Pancreas (tissue), 10 donors: ENCODE measurements at regions not wholly inside any gene's neighbourhood (a gene's known extent, or its start where the extent isn't known, plus 50 kb on each side); places are given as distances from the start of the nearest gene placed in this dataset.

Source experiments
- ATAC-seq, 4 donors: fragments of 200-7000 bp; cut with Tn5 transposase; one replicate each; pipeline versions ENCODE4 v1.8.0 to v1.9.1; 2020; ENCODE audit warnings: mild to moderate bottlenecking in 4 of 4, moderate library complexity in 4 of 4
- DNase-seq, 6 donors: peaks; one replicate each; pipeline ENCODE4 v3.0.0-alpha.2; 2020
- FAIRE-seq: peaks from 2 replicates; lab custom pipeline; 2012; peaks lifted over from hg19 to GRCh38; lab: Jason Lieb, UNC
- H3K27ac ChIP-seq, 4 donors: fragments of 200-600 bp; sonication (generic); 1 replicate in 3 of 4; 2 replicates in 1 of 4; pipeline versions ENCODE4 v1.5.0 to v1.8.0; 2020
- H3K27me3 ChIP-seq, 4 donors: fragments of 200-600 bp; one replicate each; pipeline ENCODE4 v1.8.0; 2021
- H3K36me3 ChIP-seq, 3 donors: fragments of 200-600 bp; sonication (generic) in 1 of 3; one replicate each; pipeline versions ENCODE4 v1.5.0 to v1.8.0; 2020 to 2021
- H3K4me1 ChIP-seq, 3 donors: fragments of 200-600 bp; one replicate each; pipeline ENCODE4 v1.8.0; 2021
- H3K4me3 ChIP-seq, 4 donors: fragments of 200-600 bp; sonication (generic) in 2 of 4; one replicate each; pipeline versions ENCODE4 v1.5.0 to v1.8.0; 2020 to 2021
- H3K9me3 ChIP-seq, 4 donors: fragments of 200-600 bp; one replicate each; pipeline ENCODE4 v1.8.0; 2021
- CTCF ChIP-seq, 4 donors: fragments of 200-600 bp; sonication (generic) in 3 of 4; IDR thresholded peaks; one replicate each; pipeline versions ENCODE4 v1.5.0 to v1.8.0; 2021; ENCODE audit warnings: antibody characterized with exemption in 4 of 4
- WGBS, 2 donors: extraction: QIAGEN DNeasy Blood & Tissue Kit; methylation state at CpG; one replicate each; pipeline ENCODE4 v1.1.7; 2013; 5-methylcytosine and 5-hydroxymethylcytosine counted together
- intact Hi-C, 3 donors: fragments of 100-400 bp; cut with DNase I; formaldehyde crosslinking; loops; one replicate each; pipeline versions ENCODE4 v1.11.1 to v1.14.2; 2022
- donor health status: healthy with polysubstance abuse.
- donor health status: DM: no; HTN: no; CAD: no; lungs with moderate emphysema.
- donor health status: DM: no; HTN: no; CAD: no.
- donor health status: control.
- donor health status: control.
- donor health status: Bipolar disorder and iron deficiency.
- donor health status: DM: yes; HTN: yes; CAD: no.
- donor health status: DM: no; HTN: no; CAD: no.
- donor health status: DM: no; HTN: no; CAD: no.
- donor health status: DM: yes; HTN: yes; CAD: no.

DNA sequence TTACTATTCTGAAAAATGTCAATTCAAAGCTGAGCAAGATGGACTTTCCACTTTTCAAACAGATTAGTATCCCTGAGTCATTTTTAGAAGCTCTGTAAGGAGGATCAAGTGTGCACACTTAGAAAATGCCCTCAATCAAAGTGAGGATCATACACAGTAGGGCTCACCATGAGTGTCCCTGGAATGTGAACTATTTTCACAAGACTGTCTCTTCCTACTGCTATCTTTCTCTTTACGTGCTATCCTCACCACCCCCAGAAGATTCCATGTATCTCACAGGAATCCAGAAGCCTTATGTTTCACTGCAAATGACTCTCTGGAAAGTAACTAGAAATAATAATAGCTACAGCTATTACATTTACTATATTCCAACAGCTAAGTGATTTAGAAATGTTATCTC, 349.9 kb upstream of the TGFBR2 start:
- WGBS, 2 donors, result 94 to 98% methylated on average over 1 of the region's 1 CpG
- FAIRE-seq, result no peak

DNA sequence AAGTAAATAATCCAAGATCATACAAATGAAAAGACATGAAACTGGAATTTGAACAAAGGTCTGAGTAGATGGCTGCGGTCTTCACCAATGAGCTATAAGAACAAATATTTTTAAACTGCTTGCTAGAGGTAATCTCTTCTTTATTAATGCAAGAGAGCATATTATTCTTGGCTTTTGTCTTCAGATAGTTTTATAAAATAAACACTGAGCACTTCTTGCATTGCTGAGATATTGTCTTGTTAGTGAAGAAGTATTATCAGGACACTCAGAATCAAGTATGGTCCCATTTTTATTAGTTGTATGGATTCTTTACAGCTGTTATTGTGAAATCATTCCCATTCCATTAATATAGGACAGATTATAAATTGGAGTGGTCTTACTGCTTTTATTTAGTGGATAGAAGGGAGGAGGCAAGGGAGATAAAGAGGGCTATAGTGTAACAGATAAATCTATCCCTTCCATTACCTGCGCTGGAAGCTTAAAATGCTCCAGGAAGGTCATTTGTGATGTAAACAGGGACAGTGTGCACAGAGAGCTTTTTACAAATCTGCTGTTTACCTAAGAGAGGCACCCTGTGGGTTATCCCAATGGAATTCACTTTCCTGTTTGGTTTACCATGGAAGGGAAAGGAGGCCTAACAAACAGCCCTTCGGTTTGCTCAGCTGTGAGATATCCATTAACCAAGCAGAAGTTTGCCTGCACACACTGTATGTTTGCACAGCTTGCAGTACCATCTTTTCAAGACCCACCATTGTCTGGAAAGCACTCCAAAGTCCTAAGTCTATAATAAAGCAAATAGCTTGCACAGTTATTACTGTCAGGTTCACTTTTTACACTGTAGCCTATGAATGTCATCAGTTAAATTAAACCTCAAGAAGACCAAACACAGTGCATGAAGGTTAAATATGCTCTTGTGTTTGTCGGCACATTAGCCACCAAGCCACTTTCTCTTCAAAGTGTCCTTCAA, 347.7 kb upstream of the TGFBR2 start:
- no peaks in the 10 kb centered on the region for H3K36me3 ChIP-seq
- no peak for FAIRE-seq
- no peak overlapping the region for H3K4me3 ChIP-seq
- intact Hi-C loops, result no loop called here
- peak; percentile 66 to 95 (median 78) for ATAC-seq
- no peaks in the 10 kb centered on the region for H3K9me3 ChIP-seq
- H3K4me1 ChIP-seq, result peaks cover 0 to 12% (median 6%) of the 10 kb centered on the region in 3 donors
- no peak overlapping the region for H3K27ac ChIP-seq
- 50 to 67% methylated on average over 4 of the region's 4 CpGs for WGBS, 2 donors
- TF ChIP-seq CTCF (IDR thresholded peaks at IDR 0.05), result no peak
- H3K27me3 ChIP-seq, result no peaks in the 10 kb centered on the region
- peak in 1 of 6 donors; percentile 38 for DNase-seq

More for the DNA sequence above, 349.9 kb upstream of the TGFBR2 start:
- Histone ChIP-seq H3K9me3 (no peaks in the 10 kb centered on the region), H3K4me3 (no peak overlapping the region), H3K27ac (no peak overlapping the region), H3K36me3 (no peaks in the 10 kb centered on the region), H3K4me1 (peaks cover 0 to 12% (median 6%) of the 10 kb centered on the region in 3 donors), H3K27me3 (no peaks in the 10 kb centered on the region)
- ATAC-seq (no peak), DNase-seq (no peak)
- TF ChIP-seq CTCF (IDR thresholded peaks at IDR 0.05), result no peak
- intact Hi-C loops, result no loop called here

DNA sequence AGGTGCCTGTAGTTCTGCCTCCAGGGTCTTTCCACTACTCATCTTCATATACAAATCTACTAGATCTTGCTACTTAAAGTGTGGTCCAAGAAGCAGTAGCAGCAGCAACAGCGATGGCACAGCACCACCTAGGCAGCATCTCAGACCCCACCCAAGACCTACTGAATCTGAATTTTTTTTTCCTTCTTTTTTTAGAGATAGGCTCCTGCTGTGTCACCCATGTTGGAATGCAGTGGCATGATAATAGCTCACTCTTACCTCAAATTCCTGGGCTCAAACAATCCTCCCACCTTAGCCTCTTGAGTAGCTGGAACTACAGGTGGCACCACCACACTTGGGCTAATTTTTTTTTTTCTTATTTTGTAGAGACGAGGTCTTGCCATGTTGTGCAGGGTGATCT, 346.7 kb upstream of the TGFBR2 start:
- whole genome bisulfite sequencing, 2 donors, result 97% methylated on average over 2 of the region's 2 CpGs
- intact Hi-C loops, result no loop called here
- DNase-seq (no peak), FAIRE-seq (no peak), ATAC-seq (no peak)
- Histone ChIP-seq H3K36me3 (no peaks in the 10 kb centered on the region), H3K27me3 (no peaks in the 10 kb centered on the region), H3K9me3 (no peaks in the 10 kb centered on the region), H3K27ac (no peak overlapping the region), H3K4me1 (peaks cover 0 to 12% (median 6%) of the 10 kb centered on the region in 3 donors), H3K4me3 (no peak overlapping the region)
- no peak for TF ChIP-seq CTCF (IDR thresholded peaks at IDR 0.05)

DNA sequence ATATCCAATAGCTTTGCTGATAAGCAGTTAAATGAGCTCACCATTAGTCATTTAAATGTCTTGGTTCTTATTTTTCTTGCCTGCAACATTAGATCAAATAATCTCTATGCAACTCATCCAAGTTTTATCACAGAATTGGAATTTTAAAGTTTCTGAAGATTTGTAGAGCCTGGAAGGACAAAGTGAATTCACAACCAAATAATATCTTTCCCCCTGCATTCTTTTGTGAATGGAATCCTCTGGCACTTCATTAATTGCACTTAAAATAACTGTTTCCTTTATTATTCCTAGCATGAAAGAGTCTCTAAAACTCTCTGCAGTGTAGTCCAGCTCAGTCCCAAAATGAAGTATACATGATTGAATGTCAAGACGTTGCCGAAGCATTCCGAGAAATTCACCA, 345.6 kb upstream of the TGFBR2 start:
- Histone ChIP-seq H3K4me3 (no peak overlapping the region), H3K9me3 (no peaks in the 10 kb centered on the region), H3K27me3 (no peaks in the 10 kb centered on the region), H3K36me3 (no peaks in the 10 kb centered on the region), H3K27ac (no peak overlapping the region), H3K4me1 (peaks cover 0 to 12% (median 6%) of the 10 kb centered on the region in 3 donors)
- ATAC-seq (no peak), FAIRE-seq (no peak), DNase-seq (no peak)
- WGBS, 2 donors, result 66 to 78% methylated on average over 3 of the region's 3 CpGs
- intact Hi-C loops, result no loop called here
- no peak for TF ChIP-seq CTCF (IDR thresholded peaks at IDR 0.05)
